ENCODE measurements at regions not wholly inside any gene's neighbourhood (a gene's known extent, or its start where the extent isn't known, plus 50 kb on each side); places are given as distances from the start of the nearest gene placed in this dataset.

- Histone ChIP-seq H4K20me1 (ENCODE audit: insufficient read depth) (no peaks in the 10 kb centered on the region), H3K9me2 (no peaks in the 10 kb centered on the region), H3K9ac (no peak overlapping the region), H2AFZ (ENCODE audit: low read depth) (no peak overlapping the region), H3K27me3 (ENCODE audit: insufficient read depth) (no peaks in the 10 kb centered on the region), H3K36me3 (replicated peaks in 1 of 2; ENCODE audit: control insufficient read depth in 1 of 2, insufficient read depth in 2 of 2, low read length in 1 of 2) (no peaks in the 10 kb centered on the region), H3K79me2 (ENCODE audit: insufficient read depth) (no peaks in the 10 kb centered on the region), H3K9me3 (no peaks in the 10 kb centered on the region), H3F3A (replicated peaks; ENCODE audit: insufficient read depth) (no peaks in the 10 kb centered on the region), H3K4me2 (no peak overlapping the region), H3K4me3 (ENCODE audit: low read depth in 2 of 2, low read length in 1 of 2) (no peak overlapping the region), H3K27ac (ENCODE audit: low read depth in 2 of 2, low read length in 1 of 2) (no peak overlapping the region), H3K4me1 (ENCODE audit: control insufficient read depth in 1 of 2, insufficient read depth in 2 of 2, low read depth in 1 of 2, low read length in 1 of 2) (no peaks in the 10 kb centered on the region; a peak in 1 of 4 replicates)
- WGBS (ENCODE audit: low lambda C conversion rate): 21% methylated on average over 5 of the region's 5 CpGs
- TF ChIP-seq MEF2A (IDR thresholded peaks at IDR 0.05; ENCODE audit: borderline replicate concordance, low read depth): no peak
- TF ChIP-seq RAD21 (IDR thresholded peaks at IDR 0.05; ENCODE audit: low read length): no peak
- TF ChIP-seq USF2 (IDR thresholded peaks at IDR 0.05; ENCODE audit: borderline replicate concordance, low read depth, low read length): no peak
- TF ChIP-seq FOXM1 (IDR thresholded peaks at IDR 0.05; ENCODE audit: low read depth): no peak
- no peak for TF ChIP-seq RFX5 (IDR thresholded peaks at IDR 0.05; ENCODE audit: low read length)
- TF ChIP-seq CTCF (IDR thresholded peaks at IDR 0.05): no peak
- no peak for TF ChIP-seq EZH2phosphoT487 (IDR thresholded peaks at IDR 0.05; ENCODE audit: borderline replicate concordance, low read depth)
- TF ChIP-seq MXI1 (IDR thresholded peaks at IDR 0.05; ENCODE audit: low read depth, low read length): no peak
- TF ChIP-seq ZBTB33 (IDR thresholded peaks at IDR 0.05; ENCODE audit: borderline replicate concordance, low read depth): no peak
- no peak for TF ChIP-seq JUND (IDR thresholded peaks at IDR 0.05)
- TF ChIP-seq RCOR1 (IDR thresholded peaks at IDR 0.05; ENCODE audit: low read length): no peak
- no peak for TF ChIP-seq GATA2 (CRISPR knock-in tag; IDR thresholded peaks at IDR 0.05)
- TF ChIP-seq NRF1 (IDR thresholded peaks at IDR 0.05; ENCODE audit: low read depth, low read length): no peak
- TF ChIP-seq NFIC (IDR thresholded peaks at IDR 0.05; ENCODE audit: borderline replicate concordance): no peak
- TF ChIP-seq ELF1 (IDR thresholded peaks at IDR 0.05): no peak
- no peak for TF ChIP-seq IRF3 (IDR thresholded peaks at IDR 0.05; ENCODE audit: low read depth, low read length)
- TF ChIP-seq GABPA (IDR thresholded peaks at IDR 0.05; ENCODE audit: low read depth): no peak
- TF ChIP-seq TEAD4 (IDR thresholded peaks at IDR 0.05; ENCODE audit: borderline replicate concordance, insufficient read depth): no peak
- TF ChIP-seq SMC3 (IDR thresholded peaks at IDR 0.05; ENCODE audit: low read depth, low read length): no peak
- no peak for TF ChIP-seq USF1 (IDR thresholded peaks at IDR 0.05; ENCODE audit: borderline replicate concordance, low read depth)
- DNase-seq: no peak
- POLR2A ChIA-PET: interaction anchor here (0.7 kb wide), 1 partner anchor 70 kb away, joined by 3 read pairs; no protein-coding TSS in a partner anchor
- CTCF ChIA-PET: interaction anchor here (1.0 kb wide), 1 partner anchor 46 kb away, joined by 3 read pairs; no protein-coding TSS in a partner anchor
These were observed 181.2 kb upstream of the FSHR start for GRCh38 chr2:49335546-49335945.

All from SK-N-SH (cell line).